B cell (primary cell): ENCODE measurements at regions not wholly inside any gene's neighbourhood (a gene's known extent, or its start where the extent isn't known, plus 50 kb on each side); places are given as distances from the start of the nearest gene placed in this dataset.

Source experiments
- ATAC-seq: fragments of 200-7000 bp; cut with Tn5 transposase; one replicate; pipeline ENCODE4 v1.10.0; 2021; ENCODE audit warnings: low read depth, mild to moderate bottlenecking, moderate number of reproducible peaks, moderate library complexity
- CTCF ChIA-PET: fragments of 350-600 bp; sonication (Branson Sonifier 250); formaldehyde crosslinking; loops from one replicate; lab custom pipeline; 2021; ENCODE audit warnings: antibody characterized with exemption, inconsistent platforms; lab: Charles Lee
- POLR2A ChIA-PET: fragments of 350-600 bp; sonication (Branson Sonifier 250); formaldehyde crosslinking; loops from one replicate; lab custom pipeline; 2021; ENCODE audit warnings: antibody characterized with exemption; lab: Charles Lee
- DNase-seq: peaks from one replicate; pipeline ENCODE4 v3.0.0; 2013
- H2AFZ ChIP-seq: 2 replicates; pipeline ENCODE4 v1.6.1; 2012; ENCODE audit warnings: mild to moderate bottlenecking, low read depth, low read length; ENCODE audit not compliant: insufficient read depth, poor library complexity, severe bottlenecking
- H3K27ac ChIP-seq, 2 donors: 1 replicate in 1 of 2; 2 replicates in 1 of 2; pipeline ENCODE4 v1.5.1; 2012 to 2013; ENCODE audit warnings: low read length in 2 of 2, mild to moderate bottlenecking in 2 of 2, moderate library complexity in 1 of 2
- H3K27me3 ChIP-seq, 4 experiments: fragments of 200-600 bp in 1 of 4; sonication (generic) in 1 of 4; replicated peaks in 1 of 4; 1 replicate in 2 of 4; 2 replicates in 2 of 4; pipeline versions ENCODE4 v1.6.1 to v1.7.0; 2013 to 2016; ENCODE audit warnings: low read length in 3 of 4, mild to moderate bottlenecking in 2 of 4, mixed read lengths in 1 of 4, moderate library complexity in 1 of 4; ENCODE audit not compliant: insufficient read depth in 4 of 4, control insufficient read depth in 3 of 4; ENCODE audit errors: control extremely low read depth in 1 of 4
- H3K36me3 ChIP-seq, 2 experiments: replicated peaks in 1 of 2; 1 replicate in 1 of 2; 2 replicates in 1 of 2; pipeline versions ENCODE4 v1.6.1 to v1.7.1; 2013; ENCODE audit warnings: low read length in 1 of 2; ENCODE audit not compliant: insufficient read depth in 2 of 2, control insufficient read depth in 1 of 2; ENCODE audit errors: control extremely low read depth in 1 of 2, extremely low read depth in 1 of 2
- H3K4me1 ChIP-seq, 2 donors: fragments of 200-600 bp in 1 of 2; sonication (generic) in 1 of 2; 1 replicate in 1 of 2; 2 replicates in 1 of 2; pipeline versions ENCODE4 v1.5.1 to v1.6.1; 2013 to 2017; ENCODE audit warnings: low read length in 2 of 2; ENCODE audit not compliant: control insufficient read depth in 2 of 2, insufficient read depth in 2 of 2
- H3K4me2 ChIP-seq: replicated peaks from 2 replicates; pipeline ENCODE3; 2012; ENCODE audit warnings: mild to moderate bottlenecking, low read depth, low read length; ENCODE audit not compliant: poor library complexity, severe bottlenecking
- H3K4me3 ChIP-seq, 5 experiments: fragments of 200-600 bp in 1 of 5; sonication (generic) in 1 of 5; 1 replicate in 3 of 5; 2 replicates in 2 of 5; pipeline versions ENCODE4 v1.5.1 to v1.7.0; 2011 to 2016; ENCODE audit warnings: low read length in 4 of 5, mild to moderate bottlenecking in 4 of 5, low read depth in 2 of 5, control low read depth in 1 of 5, moderate library complexity in 1 of 5; ENCODE audit not compliant: insufficient read depth in 1 of 5; ENCODE audit errors: control extremely low read depth in 1 of 5, extremely low read depth in 1 of 5
- H3K79me2 ChIP-seq: fragments of 200-600 bp; sonication (generic); one replicate; pipeline ENCODE4 v1.6.0; 2016; ENCODE audit warnings: low read length; ENCODE audit not compliant: control insufficient read depth, insufficient read depth
- H3K9ac ChIP-seq: fragments of 200-600 bp; sonication (generic); 2 replicates; pipeline ENCODE4 v1.6.1; 2017; ENCODE audit warnings: mild to moderate bottlenecking, low read length, moderate library complexity
- H3K9me3 ChIP-seq, 3 donors: one replicate each; pipeline versions ENCODE4 v1.6.1 to v1.7.1; 2013; ENCODE audit warnings: low read length in 2 of 3; ENCODE audit not compliant: control insufficient read depth in 2 of 3, insufficient read depth in 1 of 3; ENCODE audit errors: control extremely low read depth in 1 of 3
- H4K20me1 ChIP-seq: 2 replicates; pipeline ENCODE4 v1.6.0; 2012; ENCODE audit warnings: mild to moderate bottlenecking, low read length; ENCODE audit not compliant: insufficient read depth, control insufficient read depth, poor library complexity, severe bottlenecking
- H3K27ac Mint-ChIP-seq: one replicate; pipeline ENCODE4 v1.8.0; 2021; ENCODE audit warnings: mixed read lengths
- H3K27me3 Mint-ChIP-seq: one replicate; pipeline ENCODE4 v1.8.0; 2021; ENCODE audit warnings: mixed read lengths
- H3K4me1 Mint-ChIP-seq: one replicate; pipeline ENCODE4 v1.8.0; 2021; ENCODE audit warnings: mixed read lengths
- H3K4me3 Mint-ChIP-seq: one replicate; pipeline ENCODE4 v1.8.0; 2021; ENCODE audit warnings: mixed read lengths
- H3K9me3 Mint-ChIP-seq: one replicate; pipeline ENCODE4 v1.8.0; 2022; ENCODE audit warnings: mixed read lengths; ENCODE audit not compliant: insufficient read depth
- EZH2 ChIP-seq: IDR thresholded peaks from 2 replicates; pipeline ENCODE4 v1.6.1; 2012; ENCODE audit warnings: borderline replicate concordance, low read depth, mild to moderate bottlenecking, moderate library complexity, low read length; ENCODE audit not compliant: insufficient read depth, poor library complexity, severe bottlenecking
- WGBS: methylation state at CpG from one replicate; pipeline ENCODE4 v1.1.5; 2013; ENCODE audit warnings: missing lambda C conversion rate; ENCODE audit not compliant: insufficient coverage; 5-methylcytosine and 5-hydroxymethylcytosine counted together
- intact Hi-C: fragments of 100-400 bp; cut with micrococcal nuclease; formaldehyde crosslinking; loops from one replicate; pipeline ENCODE4 v1.10.0; 2022
- TF ChIP-seq, protein P1 (sequence below): fragments of 200-600 bp; IDR thresholded peaks from one replicate; pipeline ENCODE4 v1.8.0; 2022; ENCODE audit warnings: antibody characterized with exemption, mild to moderate bottlenecking

GRCh38 chr5:30626557-30626956, 566.9 kb upstream of the CDH6 start:
- no peak for DNase-seq
- intact Hi-C loops: no loop called here
- WGBS: no CpG with 5 or more reads among the region's 2 CpGs
- no peaks in the 10 kb centered on the region for H3K4me1 ChIP-seq
- H2AFZ ChIP-seq: no peak overlapping the region
- Mint-ChIP-seq H3K27ac (no peak overlapping the region), H3K4me1 (no peaks in the 10 kb centered on the region), H3K4me3 (no peak overlapping the region), H3K9me3 (peaks cover 11% of the 10 kb centered on the region), H3K27me3 (no peaks in the 10 kb centered on the region)
- no peak overlapping the region for H3K4me2 ChIP-seq
- no peaks in the 10 kb centered on the region for H3K36me3 ChIP-seq
- ChIA-PET POLR2A (no interaction called here), CTCF (no interaction called here)
- H3K9me3 ChIP-seq: no peaks in the 10 kb centered on the region
- H3K9ac ChIP-seq: no peak overlapping the region
- no peak overlapping the region for H3K27ac ChIP-seq
- no peak for ATAC-seq
- H3K27me3 ChIP-seq: no peaks in the 10 kb centered on the region
- H4K20me1 ChIP-seq: no peaks in the 10 kb centered on the region
- TF ChIP-seq, protein P1, sequence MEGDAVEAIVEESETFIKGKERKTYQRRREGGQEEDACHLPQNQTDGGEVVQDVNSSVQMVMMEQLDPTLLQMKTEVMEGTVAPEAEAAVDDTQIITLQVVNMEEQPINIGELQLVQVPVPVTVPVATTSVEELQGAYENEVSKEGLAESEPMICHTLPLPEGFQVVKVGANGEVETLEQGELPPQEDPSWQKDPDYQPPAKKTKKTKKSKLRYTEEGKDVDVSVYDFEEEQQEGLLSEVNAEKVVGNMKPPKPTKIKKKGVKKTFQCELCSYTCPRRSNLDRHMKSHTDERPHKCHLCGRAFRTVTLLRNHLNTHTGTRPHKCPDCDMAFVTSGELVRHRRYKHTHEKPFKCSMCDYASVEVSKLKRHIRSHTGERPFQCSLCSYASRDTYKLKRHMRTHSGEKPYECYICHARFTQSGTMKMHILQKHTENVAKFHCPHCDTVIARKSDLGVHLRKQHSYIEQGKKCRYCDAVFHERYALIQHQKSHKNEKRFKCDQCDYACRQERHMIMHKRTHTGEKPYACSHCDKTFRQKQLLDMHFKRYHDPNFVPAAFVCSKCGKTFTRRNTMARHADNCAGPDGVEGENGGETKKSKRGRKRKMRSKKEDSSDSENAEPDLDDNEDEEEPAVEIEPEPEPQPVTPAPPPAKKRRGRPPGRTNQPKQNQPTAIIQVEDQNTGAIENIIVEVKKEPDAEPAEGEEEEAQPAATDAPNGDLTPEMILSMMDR: no peak
- no peak for TF ChIP-seq EZH2
- no peak overlapping the region for H3K4me3 ChIP-seq
- no peaks in the 10 kb centered on the region for H3K79me2 ChIP-seq

- H3K4me3 ChIP-seq: no peak overlapping the region
Observed at GRCh38 chr5:30620481-30621085, 572.9 kb upstream of the CDH6 start.

More at GRCh38 chr5:30620481-30621085, 572.9 kb upstream of the CDH6 start:
- Histone ChIP-seq H3K9me3 (peaks cover 0 to 3% (median 0%) of the 10 kb centered on the region in 3 donors), H3K79me2 (no peaks in the 10 kb centered on the region), H3K27me3 (no peaks in the 10 kb centered on the region), H3K9ac (no peak overlapping the region), H2AFZ (no peak overlapping the region), H3K4me2 (no peak overlapping the region), H3K4me1 (no peaks in the 10 kb centered on the region), H4K20me1 (no peaks in the 10 kb centered on the region), H3K27ac (no peak overlapping the region), H3K36me3 (no peaks in the 10 kb centered on the region)
- Mint-ChIP-seq H3K9me3 (peaks cover 6% of the 10 kb centered on the region), H3K27ac (no peak overlapping the region), H3K4me3 (no peak overlapping the region), H3K4me1 (no peaks in the 10 kb centered on the region), H3K27me3 (no peaks in the 10 kb centered on the region)
- WGBS: 80% methylated on average over 1 of the region's 2 CpGs
- POLR2A ChIA-PET: no interaction called here
- intact Hi-C loops: no loop called here
- ATAC-seq (no peak), DNase-seq (no peak)
- CTCF ChIA-PET: no interaction called here
- no peak for TF ChIP-seq EZH2
- TF ChIP-seq, protein P1: no peak
